ENCODE measurements at regions not wholly inside any gene's neighbourhood (a gene's known extent, or its start where the extent isn't known, plus 50 kb on each side); places are given as distances from the start of the nearest gene placed in this dataset.

- no peak for TF ChIP-seq CTCF (IDR thresholded peaks at IDR 0.05)
- no peak for TF ChIP-seq POLR2A (IDR thresholded peaks at IDR 0.05)
These were observed 193.6 kb downstream of the GLRX3 start for GRCh38 chr10:130329792-130330191.

Measured in right lobe of liver (tissue), 4 donors.